HPDE6-E6E7 (cell line): ENCODE measurements at regions not wholly inside any gene's neighbourhood (a gene's known extent, or its start where the extent isn't known, plus 50 kb on each side); places are given as distances from the start of the nearest gene placed in this dataset.

Experiments
- DNase-seq: peaks from one replicate; pipeline ENCODE4 v3.0.0; 2011; ENCODE audit warnings: missing footprints; ENCODE audit errors: extremely low spot score

- DNase-seq, result no peak
Measured at GRCh38 chr10:31081937-31082840, 50.5 kb upstream of the ZNF438 start.

GRCh38 chr10:31083765-31084184 is 52.1 kb upstream of the ZNF438 start:
- no peak for DNase-seq

- DNase-seq, result no peak
Measured at GRCh38 chr10:31087011-31087410, 55.3 kb upstream of the ZNF438 start.

GRCh38 chr10:31087851-31088250 is 56.2 kb upstream of the ZNF438 start:
- no peak for DNase-seq

GRCh38 chr10:31090894-31091607 is 59.4 kb upstream of the ZNF438 start:
- DNase-seq, result no peak

GRCh38 chr10:31095677-31096560 is 64.3 kb upstream of the ZNF438 start:
- DNase-seq, result no peak

GRCh38 chr10:31098046-31098445 is 66.4 kb upstream of the ZNF438 start:
- DNase-seq, result no peak

GRCh38 chr10:31099094-31099493 is 67.4 kb upstream of the ZNF438 start:
- DNase-seq, result no peak

GRCh38 chr10:31099664-31100063 is 68.0 kb upstream of the ZNF438 start:
- DNase-seq, result peak; percentile 56

GRCh38 chr10:31100115-31100601 is 68.5 kb upstream of the ZNF438 start:
- no peak for DNase-seq

GRCh38 chr10:31100662-31101061 is 69.0 kb upstream of the ZNF438 start:
- no peak for DNase-seq

GRCh38 chr10:31101123-31101522 is 69.5 kb upstream of the ZNF438 start:
- DNase-seq, result peak; percentile 36

- DNase-seq, result no peak
Measured at GRCh38 chr10:31102421-31102820, 70.8 kb upstream of the ZNF438 start.

GRCh38 chr10:31103112-31103511 is 71.4 kb upstream of the ZNF438 start:
- no peak for DNase-seq

GRCh38 chr10:31112961-31113360 is 81.3 kb upstream of the ZNF438 start:
- no peak for DNase-seq

GRCh38 chr10:31116226-31116625 is 84.6 kb upstream of the ZNF438 start:
- DNase-seq, result no peak

GRCh38 chr10:31118556-31118955 is 86.9 kb upstream of the ZNF438 start:
- DNase-seq, result no peak

- DNase-seq, result no peak
Measured at GRCh38 chr10:31120392-31120791, 88.7 kb upstream of the ZNF438 start.

- no peak for DNase-seq
Measured at GRCh38 chr10:31120961-31121685, 89.5 kb upstream of the ZNF438 start.

GRCh38 chr10:31121757-31122577 is 90.3 kb upstream of the ZNF438 start:
- no peak for DNase-seq
